OCI-LY7 (cell line): ENCODE measurements at regions not wholly inside any gene's neighbourhood (a gene's known extent, or its start where the extent isn't known, plus 50 kb on each side); places are given as distances from the start of the nearest gene placed in this dataset.
"Not testable (repeated sequence)": the region's sequence is repeated elsewhere in the genome, so short reads cannot be mapped to it uniquely, and the experiment has no call there.

Experiments used
- BruUV-seq: library from RNA; stranded (reverse); fragments of 400-500 nt; replicated peaks from 2 replicates; lab custom pipeline; 2021; lab: Mats Ljungman, UMichigan
- CTCF ChIA-PET: fragments of 300-600 bp; sonication (Branson Sonifier 250); formaldehyde crosslinking; loops from one replicate; lab custom pipeline; 2022; ENCODE audit warnings: antibody characterized with exemption; ENCODE audit not compliant: unreplicated experiment; lab: Charles Lee
- POLR2A ChIA-PET: fragments of 300-600 bp; sonication (Branson Sonifier 250); formaldehyde crosslinking; loops from one replicate; lab custom pipeline; 2022; ENCODE audit warnings: antibody characterized with exemption; lab: Charles Lee
- DNase-seq: peaks from one replicate; pipeline ENCODE4 v3.0.0-alpha.2; 2015; ENCODE audit warnings: low spot score
- H2AFZ ChIP-seq: fragments of 200-600 bp; sonication (generic), shearing (Covaris generic); 2 replicates; pipeline ENCODE4 v1.6.1; 2014; ENCODE audit warnings: mild to moderate bottlenecking, antibody characterized with exemption, low read length, moderate library complexity
- H3K27ac ChIP-seq: fragments of 200-600 bp; sonication (generic); 2 replicates; pipeline ENCODE4 v1.5.1; 2014; ENCODE audit warnings: mixed run types, low read depth, mild to moderate bottlenecking, moderate library complexity, low read length, inconsistent platforms; ENCODE audit not compliant: poor library complexity, severe bottlenecking
- H3K36me3 ChIP-seq: fragments of 200-600 bp; sonication (generic); 2 replicates; pipeline ENCODE4 v1.6.1; 2014; ENCODE audit warnings: mild to moderate bottlenecking, antibody characterized with exemption, low read length, moderate library complexity, mixed read lengths; ENCODE audit not compliant: insufficient read depth
- H3K4me1 ChIP-seq: fragments of 200-600 bp; sonication (generic); 2 replicates; pipeline ENCODE4 v1.5.1; 2014; ENCODE audit warnings: mild to moderate bottlenecking, low read length; ENCODE audit not compliant: insufficient read depth, poor library complexity, severe bottlenecking
- H3K4me2 ChIP-seq: fragments of 200-600 bp; sonication (generic); 2 replicates; pipeline ENCODE4 v1.6.1; 2014; ENCODE audit warnings: mild to moderate bottlenecking, low read length
- H3K4me3 ChIP-seq: fragments of 200-600 bp; sonication (generic); 2 replicates; pipeline ENCODE4 v1.5.1; 2014; ENCODE audit warnings: mild to moderate bottlenecking, low read depth, low read length; ENCODE audit not compliant: poor library complexity, severe bottlenecking
- H3K79me2 ChIP-seq: fragments of 200-600 bp; sonication (generic); 2 replicates; pipeline ENCODE4 v1.6.1; 2016; ENCODE audit warnings: low read depth, mild to moderate bottlenecking, low read length, moderate library complexity, mixed read lengths; ENCODE audit not compliant: insufficient read depth
- H3K9me2 ChIP-seq: fragments of 200-600 bp; sonication (generic); 2 replicates; pipeline ENCODE4 v1.6.1; 2016; ENCODE audit warnings: mild to moderate bottlenecking, low read length, mixed read lengths; ENCODE audit not compliant: insufficient read depth
- H3K9me3 ChIP-seq: fragments of 200-600 bp; sonication (generic); 2 replicates; pipeline ENCODE4 v1.6.1; 2014; ENCODE audit warnings: mild to moderate bottlenecking, mixed run types, low read length, mixed read lengths
- H4K20me1 ChIP-seq: fragments of 200-600 bp; sonication (generic); 2 replicates; pipeline ENCODE4 v1.6.1; 2014; ENCODE audit warnings: mild to moderate bottlenecking, antibody characterized with exemption, low read length, moderate library complexity, mixed read lengths; ENCODE audit not compliant: insufficient read depth
- CTCF ChIP-seq: fragments of 200-600 bp; sonication (generic); conservative IDR thresholded peaks from 2 replicates; pipeline ENCODE4 v1.5.1; 2014; ENCODE audit warnings: mild to moderate bottlenecking, antibody characterized with exemption, low read length, moderate library complexity, mixed read lengths
- EZH2phosphoT487 ChIP-seq: fragments of 200-600 bp; sonication (generic); IDR thresholded peaks from 2 replicates; pipeline ENCODE4 v1.6.1; 2018; ENCODE audit warnings: low read depth, borderline replicate concordance, mild to moderate bottlenecking, mixed run types, antibody characterized with exemption, low read length, moderate library complexity, mixed read lengths
- intact Hi-C: fragments of 100-400 bp; cut with micrococcal nuclease; formaldehyde crosslinking; loops from one replicate; pipeline ENCODE4 v1.10.0; 2022; ENCODE audit not compliant: unreplicated experiment

GRCh38 chrX:77276742-77277141, 170.4 kb upstream of the FGF16 start:
- TF ChIP-seq EZH2phosphoT487 (no peak), CTCF (peak; percentile 43; the same call in 1 of the 2 replicates)
- DNase-seq, result peak; percentile 15
- Histone ChIP-seq H3K4me1 (no peaks in the 10 kb centered on the region), H3K9me3 (no peaks in the 10 kb centered on the region), H3K27ac (no peak overlapping the region), H3K36me3 (no peaks in the 10 kb centered on the region), H3K9me2 (no peaks in the 10 kb centered on the region), H3K79me2 (no peaks in the 10 kb centered on the region), H2AFZ (no peak overlapping the region), H3K4me2 (no peak overlapping the region), H3K4me3 (no peak overlapping the region), H4K20me1 (no peaks in the 10 kb centered on the region)
- intact Hi-C loops, result no loop called here
- CTCF ChIA-PET, result no interaction called here
- no TSS peak for BruUV-seq
- POLR2A ChIA-PET, result no interaction called here

GRCh38 chrX:77277911-77278310, 169.3 kb upstream of the FGF16 start:
- no peaks in the 10 kb centered on the region for H3K4me1 ChIP-seq
- intact Hi-C loops, result no loop called here
- CTCF ChIA-PET, result no interaction called here
- no peak overlapping the region for H2AFZ ChIP-seq
- H4K20me1 ChIP-seq, result no peaks in the 10 kb centered on the region
- BruUV-seq, result no TSS peak
- no peaks in the 10 kb centered on the region for H3K79me2 ChIP-seq
- POLR2A ChIA-PET, result no interaction called here
- no peak overlapping the region for H3K4me3 ChIP-seq
- H3K36me3 ChIP-seq, result no peaks in the 10 kb centered on the region
- H3K27ac ChIP-seq, result no peak overlapping the region
- TF ChIP-seq EZH2phosphoT487 (no peak), CTCF (no peak)
- no peak overlapping the region for H3K4me2 ChIP-seq
- H3K9me2 ChIP-seq, result no peaks in the 10 kb centered on the region
- no peaks in the 10 kb centered on the region for H3K9me3 ChIP-seq
- DNase-seq, result no peak

GRCh38 chrX:77279373-77279772, 167.8 kb upstream of the FGF16 start:
- intact Hi-C loops, H3K9me2 ChIP-seq, H3K9me3 ChIP-seq, H3K4me3 ChIP-seq, BruUV-seq, H3K4me2 ChIP-seq, H4K20me1 ChIP-seq, POLR2A ChIA-PET, H3K79me2 ChIP-seq, H2AFZ ChIP-seq, H3K27ac ChIP-seq, CTCF ChIA-PET, H3K4me1 ChIP-seq, H3K36me3 ChIP-seq, DNase-seq: not testable (repeated sequence)
